ENCODE measurements at regions not wholly inside any gene's neighbourhood (a gene's known extent, or its start where the extent isn't known, plus 50 kb on each side); places are given as distances from the start of the nearest gene placed in this dataset.

DNA sequence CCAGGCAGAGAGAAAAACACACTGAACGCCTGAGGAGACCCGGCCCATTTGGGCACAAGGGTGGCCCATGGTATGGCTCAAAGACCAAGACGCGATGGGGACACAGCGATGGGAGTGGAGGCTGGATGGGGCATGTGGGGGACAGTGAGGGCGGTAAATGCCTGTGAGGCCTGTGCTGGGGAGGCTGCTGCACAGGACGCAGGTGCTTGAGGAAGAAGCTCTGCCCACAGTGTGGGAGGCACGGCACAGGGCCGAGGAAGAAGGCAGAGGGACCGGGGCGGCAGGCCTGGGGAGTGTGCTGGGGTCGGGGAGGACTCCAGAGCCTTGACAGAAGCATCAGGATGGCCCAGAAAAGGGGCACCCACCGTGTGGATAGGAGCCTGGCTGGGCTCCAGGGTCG, 75.9 kb upstream of the WNT11 start:
- TF ChIP-seq, protein P1, sequence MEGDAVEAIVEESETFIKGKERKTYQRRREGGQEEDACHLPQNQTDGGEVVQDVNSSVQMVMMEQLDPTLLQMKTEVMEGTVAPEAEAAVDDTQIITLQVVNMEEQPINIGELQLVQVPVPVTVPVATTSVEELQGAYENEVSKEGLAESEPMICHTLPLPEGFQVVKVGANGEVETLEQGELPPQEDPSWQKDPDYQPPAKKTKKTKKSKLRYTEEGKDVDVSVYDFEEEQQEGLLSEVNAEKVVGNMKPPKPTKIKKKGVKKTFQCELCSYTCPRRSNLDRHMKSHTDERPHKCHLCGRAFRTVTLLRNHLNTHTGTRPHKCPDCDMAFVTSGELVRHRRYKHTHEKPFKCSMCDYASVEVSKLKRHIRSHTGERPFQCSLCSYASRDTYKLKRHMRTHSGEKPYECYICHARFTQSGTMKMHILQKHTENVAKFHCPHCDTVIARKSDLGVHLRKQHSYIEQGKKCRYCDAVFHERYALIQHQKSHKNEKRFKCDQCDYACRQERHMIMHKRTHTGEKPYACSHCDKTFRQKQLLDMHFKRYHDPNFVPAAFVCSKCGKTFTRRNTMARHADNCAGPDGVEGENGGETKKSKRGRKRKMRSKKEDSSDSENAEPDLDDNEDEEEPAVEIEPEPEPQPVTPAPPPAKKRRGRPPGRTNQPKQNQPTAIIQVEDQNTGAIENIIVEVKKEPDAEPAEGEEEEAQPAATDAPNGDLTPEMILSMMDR (IDR thresholded peaks at IDR 0.05 in 2 of 3, conservative IDR thresholded peaks at IDR 0.05 in 1 of 3; ENCODE audit: control insufficient read depth in 2 of 3, extremely low read depth in 1 of 3, insufficient read depth in 1 of 3, low read depth in 3 of 3, low read length in 3 of 3) = no peak
- no peak for TF ChIP-seq ZNF274 (IDR thresholded peaks at IDR 0.05; ENCODE audit: insufficient read depth, insufficient read length)
- no peak for TF ChIP-seq BHLHE40 (IDR thresholded peaks at IDR 0.05; ENCODE audit: borderline replicate concordance in 1 of 2, low read depth in 2 of 2, low read length in 1 of 2)
